ENCODE measurements at regions not wholly inside any gene's neighbourhood (a gene's known extent, or its start where the extent isn't known, plus 50 kb on each side); places are given as distances from the start of the nearest gene placed in this dataset.

DNA sequence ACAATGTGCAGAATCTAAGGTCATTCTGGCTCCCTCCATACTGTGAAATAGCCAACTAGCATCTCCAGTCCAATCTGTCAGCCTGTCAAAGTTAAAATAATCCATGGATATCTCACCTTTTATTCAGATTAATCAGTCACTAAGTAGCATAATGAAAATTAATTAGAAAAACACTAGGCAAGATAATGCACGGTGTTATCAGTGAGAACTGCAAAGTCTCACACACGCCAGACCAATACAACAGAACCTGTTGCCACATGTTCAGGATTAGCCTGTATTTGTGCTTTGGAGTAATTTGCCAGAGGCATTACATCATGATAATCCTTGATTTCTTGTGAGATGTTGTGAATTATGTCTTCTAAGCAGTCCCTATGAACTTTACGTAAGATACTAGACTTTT lies 820.4 kb upstream of the ALCAM start:
- TF ChIP-seq, protein P1, sequence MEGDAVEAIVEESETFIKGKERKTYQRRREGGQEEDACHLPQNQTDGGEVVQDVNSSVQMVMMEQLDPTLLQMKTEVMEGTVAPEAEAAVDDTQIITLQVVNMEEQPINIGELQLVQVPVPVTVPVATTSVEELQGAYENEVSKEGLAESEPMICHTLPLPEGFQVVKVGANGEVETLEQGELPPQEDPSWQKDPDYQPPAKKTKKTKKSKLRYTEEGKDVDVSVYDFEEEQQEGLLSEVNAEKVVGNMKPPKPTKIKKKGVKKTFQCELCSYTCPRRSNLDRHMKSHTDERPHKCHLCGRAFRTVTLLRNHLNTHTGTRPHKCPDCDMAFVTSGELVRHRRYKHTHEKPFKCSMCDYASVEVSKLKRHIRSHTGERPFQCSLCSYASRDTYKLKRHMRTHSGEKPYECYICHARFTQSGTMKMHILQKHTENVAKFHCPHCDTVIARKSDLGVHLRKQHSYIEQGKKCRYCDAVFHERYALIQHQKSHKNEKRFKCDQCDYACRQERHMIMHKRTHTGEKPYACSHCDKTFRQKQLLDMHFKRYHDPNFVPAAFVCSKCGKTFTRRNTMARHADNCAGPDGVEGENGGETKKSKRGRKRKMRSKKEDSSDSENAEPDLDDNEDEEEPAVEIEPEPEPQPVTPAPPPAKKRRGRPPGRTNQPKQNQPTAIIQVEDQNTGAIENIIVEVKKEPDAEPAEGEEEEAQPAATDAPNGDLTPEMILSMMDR (IDR thresholded peaks at IDR 0.05): no peak
- TF ChIP-seq POLR2A (IDR thresholded peaks at IDR 0.05): no peak
- Histone ChIP-seq H3K4me1 (no peaks in the 10 kb centered on the region), H3K36me3 (no peaks in the 10 kb centered on the region), H3K4me3 (no peak overlapping the region), H3K9me3 (no peaks in the 10 kb centered on the region), H3K27ac (no peak overlapping the region), H3K27me3 (no peaks in the 10 kb centered on the region)
- WGBS, 4 donors: 54 to 62% (median 58%) methylated on average over 3 of the region's 3 CpGs
- no peak for DNase-seq
- no peak for ATAC-seq
- intact Hi-C loops (cut with DNase I): no loop called here

GRCh38 chr3:104547031-104547430 lies 819.7 kb upstream of the ALCAM start:
- DNase-seq: no peak
- WGBS, 4 donors: 43 to 54% (median 47%) methylated on average over 3 of the region's 3 CpGs
- H3K27me3 ChIP-seq: no peaks in the 10 kb centered on the region
- intact Hi-C loops (cut with DNase I): no loop called here
- ATAC-seq: no peak
- no peak overlapping the region for H3K4me3 ChIP-seq
- TF ChIP-seq, protein P1 (IDR thresholded peaks at IDR 0.05): no peak
- no peak for TF ChIP-seq POLR2A (IDR thresholded peaks at IDR 0.05)
- no peak overlapping the region for H3K27ac ChIP-seq
- H3K36me3 ChIP-seq: no peaks in the 10 kb centered on the region
- H3K4me1 ChIP-seq: no peaks in the 10 kb centered on the region
- no peaks in the 10 kb centered on the region for H3K9me3 ChIP-seq

DNA sequence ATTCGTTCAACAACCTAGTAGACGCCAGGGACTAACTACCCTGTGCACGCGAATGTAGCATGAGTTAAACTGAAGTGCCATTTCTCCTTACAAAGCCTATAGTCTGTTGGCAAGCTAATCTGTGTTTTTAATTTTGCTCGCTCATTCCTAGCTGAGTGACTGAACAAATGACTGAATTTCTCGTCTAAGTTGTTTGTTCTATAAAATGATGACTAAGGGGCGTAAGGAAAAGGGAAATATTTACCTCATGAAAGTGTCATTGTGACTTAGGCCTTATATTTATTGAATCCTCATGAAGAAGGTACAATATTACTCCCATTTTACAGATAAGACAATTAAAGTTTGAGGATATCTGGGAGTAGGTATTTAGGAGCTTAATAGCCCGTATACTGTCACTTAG lies 818.3 kb upstream of the ALCAM start:
- Histone ChIP-seq H3K27ac (no peak overlapping the region), H3K36me3 (no peaks in the 10 kb centered on the region), H3K9me3 (no peaks in the 10 kb centered on the region), H3K4me1 (no peaks in the 10 kb centered on the region), H3K27me3 (no peaks in the 10 kb centered on the region), H3K4me3 (no peak overlapping the region)
- WGBS, 4 donors: 68 to 88% (median 78%) methylated on average over 8 of the region's 8 CpGs
- intact Hi-C loops (cut with DNase I): no loop called here
- ATAC-seq (no peak), DNase-seq (no peak)
- TF ChIP-seq POLR2A (IDR thresholded peaks at IDR 0.05): no peak
- TF ChIP-seq, protein P1 (IDR thresholded peaks at IDR 0.05): no peak

- no peak overlapping the region for H3K4me3 ChIP-seq
- no peaks in the 10 kb centered on the region for H3K9me3 ChIP-seq
- no peaks in the 10 kb centered on the region for H3K36me3 ChIP-seq
- H3K4me1 ChIP-seq: no peaks in the 10 kb centered on the region
- intact Hi-C loops (cut with DNase I): no loop called here
- H3K27ac ChIP-seq: no peak overlapping the region
- 44 to 60% (median 57%) methylated on average over 4 of the region's 4 CpGs for whole genome bisulfite sequencing, 4 donors
- no peak for ATAC-seq
- no peak for TF ChIP-seq POLR2A (IDR thresholded peaks at IDR 0.05)
- TF ChIP-seq, protein P1 (IDR thresholded peaks at IDR 0.05): no peak
- no peaks in the 10 kb centered on the region for H3K27me3 ChIP-seq
- DNase-seq: no peak
Observed at GRCh38 chr3:104549099-104549714, 817.5 kb upstream of the ALCAM start.
